ENCODE measurements at regions not wholly inside any gene's neighbourhood (a gene's known extent, or its start where the extent isn't known, plus 50 kb on each side); places are given as distances from the start of the nearest gene placed in this dataset.
"Not testable (repeated sequence)": the region's sequence is repeated elsewhere in the genome, so short reads cannot be mapped to it uniquely, and the experiment has no call there.

DNA sequence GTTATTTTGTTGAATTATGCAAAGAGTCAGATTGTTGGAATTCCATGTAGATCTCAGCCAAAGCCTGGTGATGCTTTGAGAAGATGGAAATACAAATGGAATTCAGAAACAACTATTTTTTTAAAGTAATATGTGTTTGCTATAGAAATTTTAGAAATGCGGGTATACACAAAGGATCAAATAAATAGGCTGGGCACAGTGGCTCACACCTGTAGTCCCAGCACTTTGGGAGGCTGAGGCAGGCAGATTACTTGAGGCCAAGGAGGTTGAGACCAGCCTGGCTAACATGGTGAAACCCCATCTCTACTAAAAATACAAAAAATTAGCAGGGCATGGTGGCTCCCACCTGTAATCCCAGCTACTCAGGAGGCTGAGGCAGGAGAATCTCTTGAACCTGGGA is 155.1 kb downstream of the MYCN start:
- not testable (repeated sequence) for TF ChIP-seq CTCF, POLR2A, POLR2AphosphoS5 (IDR thresholded peaks at IDR 0.05)
